ENCODE measurements at regions not wholly inside any gene's neighbourhood (a gene's known extent, or its start where the extent isn't known, plus 50 kb on each side); places are given as distances from the start of the nearest gene placed in this dataset.

DNA sequence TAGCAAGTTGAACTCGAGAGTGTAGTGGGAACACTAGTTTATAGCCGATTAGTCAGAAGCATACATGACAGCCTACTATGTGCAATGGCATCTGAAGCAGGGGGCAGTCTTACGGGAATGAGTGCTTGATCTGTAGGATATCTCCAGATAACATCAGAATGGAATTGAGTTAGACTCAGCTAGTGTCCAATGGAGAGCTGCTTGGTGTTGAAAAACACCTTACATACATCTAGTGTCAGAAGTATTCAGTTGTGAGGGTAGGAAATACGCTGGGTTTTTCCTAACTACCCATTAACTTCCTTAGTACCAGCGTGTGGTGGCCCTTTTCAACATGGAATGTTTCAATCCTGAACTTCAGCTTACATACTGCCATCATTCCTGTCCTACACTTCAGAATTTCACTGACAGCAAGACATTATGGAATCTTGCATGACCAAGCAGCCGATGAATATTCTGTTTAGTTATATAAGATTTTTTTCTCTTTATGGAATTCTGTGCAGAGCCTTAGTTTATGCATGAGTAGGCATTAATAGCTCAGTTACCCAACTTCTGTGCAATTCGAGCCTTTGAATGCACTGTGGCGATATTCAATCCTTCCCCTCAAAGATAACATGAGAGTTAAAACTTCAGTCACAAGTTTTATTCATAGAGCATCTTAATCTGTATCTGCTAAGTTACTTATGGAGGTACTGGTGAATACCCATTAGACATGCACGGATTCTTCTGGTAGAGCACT, 218.6 kb upstream of the MOCS1 start:
- H3K4me3 ChIP-seq (ENCODE audit: low read length), result no peak overlapping the region
- no peaks in the 10 kb centered on the region for H3K79me2 ChIP-seq (ENCODE audit: control insufficient read depth, low read length)
- no peaks in the 10 kb centered on the region for H3K27me3 ChIP-seq (ENCODE audit: control insufficient read depth, low read length)
- H3K9me2 ChIP-seq (replicated peaks; ENCODE audit: control insufficient read depth, low read length), result no peaks in the 10 kb centered on the region
- no peaks in the 10 kb centered on the region for H3K9me3 ChIP-seq (ENCODE audit: control insufficient read depth, insufficient read depth, low read length)
- TF ChIP-seq CTCF (IDR thresholded peaks at IDR 0.05; ENCODE audit: low read depth, low read length, poor library complexity, severe bottlenecking) (no peak), EZH2phosphoT487 (IDR thresholded peaks at IDR 0.05; ENCODE audit: borderline replicate concordance, low read length) (no peak)
- no peaks in the 10 kb centered on the region for H3F3A ChIP-seq (ENCODE audit: control insufficient read depth, insufficient read depth)
- no peak overlapping the region for H3K4me2 ChIP-seq (ENCODE audit: low read length)
- H3K36me3 ChIP-seq (ENCODE audit: control insufficient read depth, low read length), result no peaks in the 10 kb centered on the region
- H3K27ac ChIP-seq (ENCODE audit: low read depth, low read length), result no peak overlapping the region
- peaks cover 18% of the 10 kb centered on the region for H3K4me1 ChIP-seq (ENCODE audit: control insufficient read depth, low read length)
- H4K20me1 ChIP-seq (ENCODE audit: control insufficient read depth, insufficient read depth, low read depth, low read length), result no peaks in the 10 kb centered on the region

GRCh38 chr6:40152196-40152595, 217.9 kb upstream of the MOCS1 start:
- no peaks in the 10 kb centered on the region for H3K79me2 ChIP-seq (ENCODE audit: control insufficient read depth, low read length)
- H3F3A ChIP-seq (ENCODE audit: control insufficient read depth, insufficient read depth), result no peaks in the 10 kb centered on the region
- no peaks in the 10 kb centered on the region for H3K27me3 ChIP-seq (ENCODE audit: control insufficient read depth, low read length)
- no peaks in the 10 kb centered on the region for H3K36me3 ChIP-seq (ENCODE audit: control insufficient read depth, low read length)
- no peaks in the 10 kb centered on the region for H3K9me2 ChIP-seq (replicated peaks; ENCODE audit: control insufficient read depth, low read length)
- no peaks in the 10 kb centered on the region for H3K9me3 ChIP-seq (ENCODE audit: control insufficient read depth, insufficient read depth, low read length)
- H3K4me1 ChIP-seq (ENCODE audit: control insufficient read depth, low read length), result peaks cover 18% of the 10 kb centered on the region
- H4K20me1 ChIP-seq (ENCODE audit: control insufficient read depth, insufficient read depth, low read depth, low read length), result no peaks in the 10 kb centered on the region
- H3K4me2 ChIP-seq (ENCODE audit: low read length), result no peak overlapping the region
- H3K27ac ChIP-seq (ENCODE audit: low read depth, low read length), result no peak overlapping the region
- TF ChIP-seq CTCF (IDR thresholded peaks at IDR 0.05; ENCODE audit: low read depth, low read length, poor library complexity, severe bottlenecking), result no peak
- TF ChIP-seq EZH2phosphoT487 (IDR thresholded peaks at IDR 0.05; ENCODE audit: borderline replicate concordance, low read length), result no peak
- H3K4me3 ChIP-seq (ENCODE audit: low read length), result no peak overlapping the region

- H4K20me1 ChIP-seq (ENCODE audit: control insufficient read depth, insufficient read depth, low read depth, low read length), result no peaks in the 10 kb centered on the region
- H3K27ac ChIP-seq (ENCODE audit: low read depth, low read length), result no peak overlapping the region
- peaks cover 18% of the 10 kb centered on the region for H3K4me1 ChIP-seq (ENCODE audit: control insufficient read depth, low read length)
- H3K9me2 ChIP-seq (replicated peaks; ENCODE audit: control insufficient read depth, low read length), result no peaks in the 10 kb centered on the region
- no peaks in the 10 kb centered on the region for H3F3A ChIP-seq (ENCODE audit: control insufficient read depth, insufficient read depth)
- H3K27me3 ChIP-seq (ENCODE audit: control insufficient read depth, low read length), result no peaks in the 10 kb centered on the region
- H3K4me3 ChIP-seq (ENCODE audit: low read length), result peak overlapping the region; percentile 7; the same call in 1 of the 2 replicates
- no peaks in the 10 kb centered on the region for H3K79me2 ChIP-seq (ENCODE audit: control insufficient read depth, low read length)
- no peaks in the 10 kb centered on the region for H3K9me3 ChIP-seq (ENCODE audit: control insufficient read depth, insufficient read depth, low read length)
- no peaks in the 10 kb centered on the region for H3K36me3 ChIP-seq (ENCODE audit: control insufficient read depth, low read length)
- no peak for TF ChIP-seq CTCF (IDR thresholded peaks at IDR 0.05; ENCODE audit: low read depth, low read length, poor library complexity, severe bottlenecking)
- peak overlapping the region; percentile 41 for H3K4me2 ChIP-seq (ENCODE audit: low read length)
Measured at GRCh38 chr6:40148882-40149573, 214.8 kb upstream of the MOCS1 start.
